Non-pigmented ciliary epithelial cell (primary cell): ENCODE measurements at regions not wholly inside any gene's neighbourhood (a gene's known extent, or its start where the extent isn't known, plus 50 kb on each side); places are given as distances from the start of the nearest gene placed in this dataset.
A peak's percentile ranks its signal among the peaks of the same experiment; 100 is the strongest.

ENCODE experiments used
- DNase-seq: peaks from one replicate; pipeline ENCODE4 v3.0.0-alpha.2; 2010; ENCODE audit warnings: low read depth

GRCh38 chr5:72619251-72619650 lies 112.0 kb upstream of the ZNF366 start:
- no peak for DNase-seq

- no peak for DNase-seq
Observed at GRCh38 chr5:72618708-72619107, 111.5 kb upstream of the ZNF366 start.

- no peak for DNase-seq
Observed at GRCh38 chr5:72615061-72615460, 107.9 kb upstream of the ZNF366 start.

- DNase-seq: no peak
Observed at GRCh38 chr5:72613515-72613914, 106.3 kb upstream of the ZNF366 start.

GRCh38 chr5:72612810-72613209 lies 105.6 kb upstream of the ZNF366 start:
- DNase-seq: no peak

- DNase-seq: no peak
Observed at GRCh38 chr5:72611118-72611730, 104.0 kb upstream of the ZNF366 start.

- DNase-seq: no peak
Observed at GRCh38 chr5:72608926-72609325, 101.7 kb upstream of the ZNF366 start.

GRCh38 chr5:72608297-72608696 lies 101.1 kb upstream of the ZNF366 start:
- DNase-seq: no peak

GRCh38 chr5:72607381-72607780 lies 100.2 kb upstream of the ZNF366 start:
- no peak for DNase-seq

- DNase-seq: no peak
Observed at GRCh38 chr5:72606525-72606924, 99.3 kb upstream of the ZNF366 start.

- DNase-seq: no peak
Observed at GRCh38 chr5:72605632-72606031, 98.4 kb upstream of the ZNF366 start.

- DNase-seq: no peak
Observed at GRCh38 chr5:72604798-72605154, 97.6 kb upstream of the ZNF366 start.

- no peak for DNase-seq
Observed at GRCh38 chr5:72604111-72604797, 97.0 kb upstream of the ZNF366 start.

- no peak for DNase-seq
Observed at GRCh38 chr5:72602696-72603685, 95.8 kb upstream of the ZNF366 start.

- no peak for DNase-seq
Observed at GRCh38 chr5:72601861-72602260, 94.7 kb upstream of the ZNF366 start.

- peak; percentile 76 for DNase-seq
Observed at GRCh38 chr5:72600391-72600981, 93.3 kb upstream of the ZNF366 start.

GRCh38 chr5:72599519-72600370 lies 92.5 kb upstream of the ZNF366 start:
- no peak for DNase-seq

- no peak for DNase-seq
Observed at GRCh38 chr5:72599065-72599433, 91.8 kb upstream of the ZNF366 start.

GRCh38 chr5:72598401-72599064 lies 91.3 kb upstream of the ZNF366 start:
- DNase-seq: no peak

- DNase-seq: peak; percentile 84
Observed at GRCh38 chr5:72597456-72597948, 90.3 kb upstream of the ZNF366 start.

- DNase-seq: no peak
Observed at GRCh38 chr5:72596956-72597355, 89.7 kb upstream of the ZNF366 start.
